ENCODE measurements at regions not wholly inside any gene's neighbourhood (a gene's known extent, or its start where the extent isn't known, plus 50 kb on each side); places are given as distances from the start of the nearest gene placed in this dataset.
"Not testable (repeated sequence)": the region's sequence is repeated elsewhere in the genome, so short reads cannot be mapped to it uniquely, and the experiment has no call there.

DNA sequence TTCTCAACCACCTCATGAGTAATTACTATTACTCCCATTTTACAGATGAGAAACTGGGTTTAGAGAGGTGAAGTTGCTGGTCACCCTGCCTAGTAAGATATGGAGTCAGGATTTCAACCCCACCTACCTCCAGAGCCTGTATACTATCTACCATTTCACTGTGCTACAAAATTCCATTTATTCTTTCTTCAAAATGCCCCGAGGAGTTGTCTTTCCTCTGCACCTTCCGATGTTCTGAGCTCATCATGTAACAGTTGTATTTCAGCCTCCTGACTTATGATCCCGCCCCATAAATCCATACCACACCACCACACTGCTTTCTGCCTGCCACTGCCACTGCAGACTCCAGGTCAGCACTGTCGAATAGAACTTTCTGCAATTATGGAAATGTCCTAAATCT, 71.3 kb upstream of the SLC25A36 start:
- DNase-seq = no peak

DNA sequence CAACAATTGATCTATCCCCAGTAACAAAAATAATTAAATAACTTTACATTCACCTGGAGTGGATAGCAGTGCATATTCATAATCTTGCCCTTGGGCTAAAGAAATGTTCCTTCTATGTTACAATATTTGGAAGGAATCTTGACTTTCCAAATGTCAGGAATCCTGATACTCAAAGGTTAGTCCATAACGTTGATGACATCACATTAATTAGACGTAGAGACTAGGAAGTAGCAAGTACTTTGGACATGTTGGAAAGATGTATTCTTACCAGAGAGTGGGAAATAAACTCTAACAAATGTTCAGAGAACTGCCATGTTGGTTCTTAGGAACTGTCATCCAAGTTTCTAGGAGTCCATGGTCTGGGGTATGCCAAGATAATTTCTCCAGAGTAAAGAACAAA, 70.6 kb upstream of the SLC25A36 start:
- DNase-seq = no peak

DNA sequence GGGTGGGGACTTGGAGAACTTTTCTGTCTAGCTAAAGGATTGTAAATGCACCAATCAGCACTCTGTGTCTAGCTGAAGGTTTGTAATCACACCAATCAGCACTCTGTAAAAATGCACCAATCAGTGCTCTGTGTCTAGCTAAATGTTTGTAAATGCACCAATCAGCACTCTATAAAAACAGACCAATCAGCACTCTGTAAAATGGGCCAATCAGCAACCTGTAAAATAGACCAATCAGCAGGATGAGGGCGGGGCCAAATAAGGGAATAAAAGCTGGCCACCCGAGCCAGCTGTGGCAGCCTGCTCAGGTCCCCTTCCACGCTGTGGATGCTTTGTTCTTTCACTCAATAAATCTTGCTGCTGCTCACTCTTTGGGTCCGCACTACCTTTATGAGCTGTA, 69.5 kb upstream of the SLC25A36 start:
- DNase-seq = not testable (repeated sequence)

DNA sequence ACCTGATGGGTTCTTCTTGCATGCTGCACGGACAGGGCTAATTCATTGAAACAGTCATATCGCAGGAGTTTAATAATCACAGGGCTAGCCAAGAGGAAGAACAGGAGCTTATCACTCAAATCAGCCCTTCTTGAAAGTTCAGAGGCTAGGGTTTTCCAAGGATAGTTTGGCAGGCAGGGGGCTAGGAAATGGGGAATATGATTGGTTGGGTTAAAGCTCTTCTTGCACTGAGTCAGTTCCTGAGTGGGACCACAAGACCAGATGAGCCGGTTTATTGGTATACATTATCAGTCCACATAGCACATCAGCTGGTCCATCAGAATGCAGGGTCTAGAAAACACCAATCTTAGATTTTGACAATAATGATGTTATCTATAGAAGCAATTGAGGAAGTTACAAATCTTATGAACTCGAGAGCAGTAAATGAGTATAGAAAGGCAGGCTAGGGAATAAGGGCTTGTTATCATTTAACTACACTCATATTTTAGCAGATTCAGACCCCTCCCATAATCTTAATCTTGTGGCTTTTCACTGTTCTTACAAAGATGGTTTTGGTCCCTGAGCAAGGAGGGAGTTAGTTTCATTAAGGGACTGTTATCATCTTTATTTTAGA, 58.1 kb upstream of the SLC25A36 start:
- no peak for DNase-seq

DNA sequence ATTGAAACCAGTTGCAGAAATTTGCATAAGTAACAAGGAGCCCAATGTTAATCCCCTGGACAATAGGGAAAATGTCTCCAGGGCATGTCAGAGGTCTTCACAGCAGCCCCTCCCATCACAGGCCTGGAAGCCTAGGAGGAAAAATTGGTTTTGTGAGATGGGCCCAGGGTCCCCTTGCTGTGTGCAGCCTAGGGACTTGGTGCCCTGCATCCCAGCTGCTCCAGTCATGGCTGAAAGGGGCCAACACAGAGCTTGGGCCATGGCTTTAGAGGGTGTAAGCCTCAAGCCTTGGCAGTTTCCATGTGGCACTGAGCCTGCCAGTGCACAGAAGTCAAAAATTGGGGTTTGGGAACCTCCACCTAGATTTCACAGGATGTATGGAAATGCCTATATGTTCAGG, 55.9 kb upstream of the SLC25A36 start:
- not testable (repeated sequence) for DNase-seq
